Activated CD4-positive, alpha-beta T cell treated with anti-CD3 and anti-CD28 coated beads, Interleukin-2, Interleukin-6, amounts not matched to agents 100 ng/mL and 50 ng/mL, durations not matched to agents 16 hours and 8 hours (primary cell): ENCODE measurements at regions not wholly inside any gene's neighbourhood (a gene's known extent, or its start where the extent isn't known, plus 50 kb on each side); places are given as distances from the start of the nearest gene placed in this dataset.

Source experiments
- DNase-seq: peaks from one replicate; pipeline ENCODE4 v3.0.0-alpha.2; 2020

GRCh38 chr15:97200161-97200560 is 760.3 kb upstream of the ARRDC4 start:
- no peak for DNase-seq

- DNase-seq, result no peak
Measured at GRCh38 chr15:97210277-97210676, 750.2 kb upstream of the ARRDC4 start.

- DNase-seq, result no peak
Measured at GRCh38 chr15:97215629-97216028, 744.9 kb upstream of the ARRDC4 start.

- no peak for DNase-seq
Measured at GRCh38 chr15:97224191-97224641, 736.3 kb upstream of the ARRDC4 start.

GRCh38 chr15:97234851-97235610 is 725.5 kb upstream of the ARRDC4 start:
- DNase-seq, result peak; percentile 32

- no peak for DNase-seq
Measured at GRCh38 chr15:97235611-97235985, 724.9 kb upstream of the ARRDC4 start.

- DNase-seq, result no peak
Measured at GRCh38 chr15:97236140-97236539, 724.4 kb upstream of the ARRDC4 start.

- no peak for DNase-seq
Measured at GRCh38 chr15:97237160-97237559, 723.3 kb upstream of the ARRDC4 start.

GRCh38 chr15:97248376-97248775 is 712.1 kb upstream of the ARRDC4 start:
- DNase-seq, result no peak

- no peak for DNase-seq
Measured at GRCh38 chr15:97259943-97260342, 700.6 kb upstream of the ARRDC4 start.

- no peak for DNase-seq
Measured at GRCh38 chr15:97301166-97301565, 659.3 kb upstream of the ARRDC4 start.

- no peak for DNase-seq
Measured at GRCh38 chr15:97316362-97316761, 644.1 kb upstream of the ARRDC4 start.

GRCh38 chr15:97317163-97317562 is 643.3 kb upstream of the ARRDC4 start:
- no peak for DNase-seq

- no peak for DNase-seq
Measured at GRCh38 chr15:97319291-97319690, 641.2 kb upstream of the ARRDC4 start.

- no peak for DNase-seq
Measured at GRCh38 chr15:97346221-97346620, 614.3 kb upstream of the ARRDC4 start.

- DNase-seq, result no peak
Measured at GRCh38 chr15:97350813-97351212, 609.7 kb upstream of the ARRDC4 start.

- DNase-seq, result no peak
Measured at GRCh38 chr15:97383516-97383915, 577.0 kb upstream of the ARRDC4 start.

GRCh38 chr15:97386940-97387339 is 573.6 kb upstream of the ARRDC4 start:
- no peak for DNase-seq

- DNase-seq, result no peak
Measured at GRCh38 chr15:97401195-97401594, 559.3 kb upstream of the ARRDC4 start.

GRCh38 chr15:97401970-97402369 is 558.5 kb upstream of the ARRDC4 start:
- no peak for DNase-seq

GRCh38 chr15:97406841-97407240 is 553.7 kb upstream of the ARRDC4 start:
- DNase-seq, result no peak

- DNase-seq, result no peak
Measured at GRCh38 chr15:97410897-97411575, 549.5 kb upstream of the ARRDC4 start.

GRCh38 chr15:97420130-97420529 is 540.4 kb upstream of the ARRDC4 start:
- DNase-seq, result no peak

- DNase-seq, result no peak
Measured at GRCh38 chr15:97425596-97425995, 534.9 kb upstream of the ARRDC4 start.

- no peak for DNase-seq
Measured at GRCh38 chr15:97443101-97443500, 517.4 kb upstream of the ARRDC4 start.
